Gastroesophageal sphincter (tissue), 4 donors: ENCODE measurements at regions not wholly inside any gene's neighbourhood (a gene's known extent, or its start where the extent isn't known, plus 50 kb on each side); places are given as distances from the start of the nearest gene placed in this dataset.

Experiments used
- ATAC-seq: fragments of 150-250 bp; one replicate; pipeline ENCODE4 v1.9.1; 2016; ENCODE audit warnings: mild to moderate bottlenecking, moderate library complexity
- H3K27ac ChIP-seq, 4 donors: fragments of 200-600 bp; sonication (generic) in 3 of 4; 1 replicate in 3 of 4; 2 replicates in 1 of 4; pipeline ENCODE4 v1.5.1; 2016 to 2019
- H3K27me3 ChIP-seq: fragments of 200-600 bp; sonication (generic); one replicate; pipeline ENCODE4 v1.5.1; 2019
- H3K36me3 ChIP-seq, 2 donors: fragments of 200-600 bp; sonication (generic); one replicate each; pipeline ENCODE4 v1.5.1; 2019; ENCODE audit warnings: control low read depth in 1 of 2
- H3K4me1 ChIP-seq, 3 donors: fragments of 200-600 bp; sonication (generic); 1 replicate in 2 of 3; 2 replicates in 1 of 3; pipeline ENCODE4 v1.5.1; 2016 to 2019; ENCODE audit warnings: control low read depth in 2 of 3
- H3K4me3 ChIP-seq, 2 donors: fragments of 200-600 bp; sonication (generic); one replicate each; pipeline ENCODE4 v1.5.1; 2019; ENCODE audit warnings: mild to moderate bottlenecking in 1 of 2, moderate library complexity in 1 of 2
- H3K9me3 ChIP-seq, 3 donors: fragments of 200-600 bp; sonication (generic); one replicate each; pipeline ENCODE4 v1.5.1; 2017 to 2019; ENCODE audit warnings: control low read depth in 2 of 3
- EP300 ChIP-seq: sonication (generic); formaldehyde crosslinking; IDR thresholded peaks from one replicate; pipeline ENCODE4 v1.6.1; 2017; ENCODE audit warnings: antibody characterized with exemption, mild to moderate bottlenecking
- POLR2A ChIP-seq, 2 donors: fragments of 450-650 bp; IDR thresholded peaks; one replicate each; pipeline ENCODE4 v1.6.1; 2017; ENCODE audit warnings: antibody characterized with exemption in 2 of 2, mild to moderate bottlenecking in 2 of 2, moderate library complexity in 1 of 2
- POLR2AphosphoS5 ChIP-seq: sonication (generic); formaldehyde crosslinking; IDR thresholded peaks from one replicate; pipeline ENCODE4 v1.6.1; 2017; ENCODE audit warnings: antibody characterized with exemption
- WGBS, 2 donors: methylation state at CpG; one replicate each; pipeline ENCODE4 v1.1.5; 2018; ENCODE audit warnings: low coverage in 1 of 2; 5-methylcytosine and 5-hydroxymethylcytosine counted together
- TF ChIP-seq, protein P1 (sequence below), 4 experiments: fragments of 200-600 bp in 2 of 4; fragments of 450-650 bp in 2 of 4; sonication (generic) in 1 of 4; IDR thresholded peaks; one replicate each; pipeline ENCODE4 v1.5.1; 2017 to 2019; ENCODE audit warnings: antibody characterized with exemption in 4 of 4, mild to moderate bottlenecking in 2 of 4, moderate library complexity in 2 of 4

- TF ChIP-seq, protein P1, sequence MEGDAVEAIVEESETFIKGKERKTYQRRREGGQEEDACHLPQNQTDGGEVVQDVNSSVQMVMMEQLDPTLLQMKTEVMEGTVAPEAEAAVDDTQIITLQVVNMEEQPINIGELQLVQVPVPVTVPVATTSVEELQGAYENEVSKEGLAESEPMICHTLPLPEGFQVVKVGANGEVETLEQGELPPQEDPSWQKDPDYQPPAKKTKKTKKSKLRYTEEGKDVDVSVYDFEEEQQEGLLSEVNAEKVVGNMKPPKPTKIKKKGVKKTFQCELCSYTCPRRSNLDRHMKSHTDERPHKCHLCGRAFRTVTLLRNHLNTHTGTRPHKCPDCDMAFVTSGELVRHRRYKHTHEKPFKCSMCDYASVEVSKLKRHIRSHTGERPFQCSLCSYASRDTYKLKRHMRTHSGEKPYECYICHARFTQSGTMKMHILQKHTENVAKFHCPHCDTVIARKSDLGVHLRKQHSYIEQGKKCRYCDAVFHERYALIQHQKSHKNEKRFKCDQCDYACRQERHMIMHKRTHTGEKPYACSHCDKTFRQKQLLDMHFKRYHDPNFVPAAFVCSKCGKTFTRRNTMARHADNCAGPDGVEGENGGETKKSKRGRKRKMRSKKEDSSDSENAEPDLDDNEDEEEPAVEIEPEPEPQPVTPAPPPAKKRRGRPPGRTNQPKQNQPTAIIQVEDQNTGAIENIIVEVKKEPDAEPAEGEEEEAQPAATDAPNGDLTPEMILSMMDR (IDR thresholded peaks at IDR 0.05), result no peak
- no peak for TF ChIP-seq POLR2A (IDR thresholded peaks at IDR 0.05)
- TF ChIP-seq EP300, result no peak
- TF ChIP-seq POLR2AphosphoS5, result no peak
- H3K27me3 ChIP-seq, result no peaks in the 10 kb centered on the region
- WGBS, 2 donors, result 7 to 43% methylated on average over 4 of the region's 4 CpGs
- no peaks in the 10 kb centered on the region for H3K9me3 ChIP-seq
- no peak overlapping the region for H3K4me3 ChIP-seq
- H3K36me3 ChIP-seq, result no peaks in the 10 kb centered on the region
- ATAC-seq, result no peak
- H3K27ac ChIP-seq, result no peak overlapping the region
- H3K4me1 ChIP-seq, result no peaks in the 10 kb centered on the region
Observed at GRCh38 chr5:158369241-158369640, 510.3 kb upstream of the CLINT1 start.

DNA sequence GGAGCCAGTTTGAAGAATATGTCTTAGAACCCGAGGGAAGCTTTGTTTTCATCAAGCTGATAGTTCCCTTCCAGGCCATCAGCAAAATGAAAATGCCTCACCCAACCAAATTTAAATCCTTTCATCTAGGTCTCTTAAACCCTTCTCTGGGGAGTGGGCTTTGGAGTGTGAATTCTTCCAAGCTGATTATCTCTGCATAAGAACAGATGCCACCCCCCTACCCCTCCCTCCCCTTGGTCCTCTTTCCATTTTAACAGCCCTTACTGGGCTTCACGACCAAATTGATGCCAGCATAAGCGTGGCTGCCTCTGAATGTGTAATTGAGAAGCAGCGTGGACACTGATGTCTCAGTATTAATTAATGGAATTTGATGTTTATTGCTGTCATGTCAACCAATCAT is 509.7 kb upstream of the CLINT1 start:
- no peaks in the 10 kb centered on the region for H3K4me1 ChIP-seq
- no peak for TF ChIP-seq EP300
- H3K9me3 ChIP-seq, result no peaks in the 10 kb centered on the region
- H3K27me3 ChIP-seq, result no peaks in the 10 kb centered on the region
- ATAC-seq, result no peak
- H3K27ac ChIP-seq, result no peak overlapping the region
- H3K4me3 ChIP-seq, result no peak overlapping the region
- H3K36me3 ChIP-seq, result no peaks in the 10 kb centered on the region
- WGBS, 2 donors, result 78 to 80% methylated on average over 2 to 4 of the region's 4 CpGs

DNA sequence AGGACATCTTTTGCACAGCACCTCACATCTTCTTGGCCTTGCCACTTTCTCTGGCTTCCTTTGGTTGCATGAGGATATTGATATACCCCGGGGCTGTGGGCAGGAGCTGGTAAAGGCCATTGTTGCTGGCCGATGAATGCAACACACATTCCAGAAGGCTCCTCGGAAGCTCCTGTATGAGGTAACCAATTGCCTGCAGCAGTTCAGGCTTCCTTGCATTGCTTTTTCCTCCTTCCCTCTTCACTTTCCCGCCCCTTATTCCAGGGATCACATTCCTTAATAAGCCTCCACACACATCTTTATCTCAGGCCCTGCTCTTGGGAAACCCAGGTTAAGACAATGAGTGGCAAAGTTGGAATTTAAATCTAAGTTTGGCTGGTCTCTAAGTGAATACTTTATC is 505.4 kb upstream of the CLINT1 start:
- TF ChIP-seq POLR2AphosphoS5, result no peak
- TF ChIP-seq, protein P1 (IDR thresholded peaks at IDR 0.05), result no peak
- no peak for TF ChIP-seq POLR2A (IDR thresholded peaks at IDR 0.05)
- 60 to 92% methylated on average over 1 to 4 of the region's 4 CpGs for WGBS, 2 donors
- Histone ChIP-seq H3K4me3 (no peak overlapping the region), H3K27me3 (no peaks in the 10 kb centered on the region), H3K27ac (no peak overlapping the region), H3K4me1 (no peaks in the 10 kb centered on the region), H3K36me3 (no peaks in the 10 kb centered on the region), H3K9me3 (no peaks in the 10 kb centered on the region)
- ATAC-seq, result no peak

GRCh38 chr5:158354958-158355357 is 496.0 kb upstream of the CLINT1 start:
- H3K4me1 ChIP-seq, result no peaks in the 10 kb centered on the region
- H3K9me3 ChIP-seq, result no peaks in the 10 kb centered on the region
- H3K36me3 ChIP-seq, result no peaks in the 10 kb centered on the region
- TF ChIP-seq, protein P1 (IDR thresholded peaks at IDR 0.05), result no peak
- no peak for TF ChIP-seq POLR2A (IDR thresholded peaks at IDR 0.05)
- TF ChIP-seq POLR2AphosphoS5, result no peak
- TF ChIP-seq EP300, result no peak
- ATAC-seq, result no peak
- H3K27ac ChIP-seq, result no peak overlapping the region
- no peak overlapping the region for H3K4me3 ChIP-seq
- H3K27me3 ChIP-seq, result no peaks in the 10 kb centered on the region

DNA sequence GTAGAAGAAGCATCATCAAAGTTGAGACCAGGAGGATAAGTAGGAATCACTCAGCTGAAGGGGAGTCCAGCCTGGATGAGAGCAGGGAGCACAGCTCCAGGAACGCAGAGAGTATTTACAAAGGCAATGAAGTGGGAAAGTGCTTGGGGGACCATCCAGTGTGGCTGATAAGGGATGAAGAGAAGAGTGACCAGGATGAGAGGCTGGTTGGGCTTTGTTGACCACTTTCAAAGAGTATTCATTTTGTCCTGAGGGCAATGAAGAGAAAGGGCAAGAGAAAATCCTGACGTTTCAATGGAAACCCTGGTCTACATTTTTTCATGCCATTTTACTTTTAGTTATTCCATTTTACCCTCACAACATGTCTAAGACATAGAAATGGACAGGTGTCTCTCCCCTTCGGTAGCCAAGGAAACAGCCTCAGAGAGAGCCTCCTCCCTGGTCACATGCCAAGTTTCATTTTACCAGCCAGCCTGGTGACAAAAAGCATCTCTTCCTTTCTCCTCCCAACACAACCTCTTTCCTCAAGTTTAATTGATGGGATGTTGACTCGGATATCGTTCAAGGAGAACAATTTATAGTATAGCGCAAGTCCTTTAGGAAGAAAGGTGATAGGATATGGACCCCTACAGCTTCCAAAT is 492.7 kb upstream of the CLINT1 start:
- no peak for ATAC-seq
- Histone ChIP-seq H3K27me3 (no peaks in the 10 kb centered on the region), H3K27ac (no peak overlapping the region), H3K4me1 (no peaks in the 10 kb centered on the region), H3K36me3 (no peaks in the 10 kb centered on the region), H3K9me3 (no peaks in the 10 kb centered on the region), H3K4me3 (no peak overlapping the region)
- TF ChIP-seq POLR2AphosphoS5 (no peak), EP300 (no peak), POLR2A (IDR thresholded peaks at IDR 0.05) (no peak)
- TF ChIP-seq, protein P1 (IDR thresholded peaks at IDR 0.05), result no peak
- WGBS, 2 donors, result 88 to 94% methylated on average over 6 of the region's 6 CpGs
